MCF 10A (cell line): ENCODE measurements at regions not wholly inside any gene's neighbourhood (a gene's known extent, or its start where the extent isn't known, plus 50 kb on each side); places are given as distances from the start of the nearest gene placed in this dataset.

Experiments used
- BruUV-seq: library from RNA; stranded (reverse); fragments of 400-500 nt; replicated peaks from 2 replicates; lab custom pipeline; 2021; lab: Mats Ljungman, UMichigan
- CTCF ChIA-PET: fragments of 300-600 bp; sonication (Branson Sonifier 250); formaldehyde crosslinking; extraction: SDS; loops from one replicate; lab custom pipeline; 2021; ENCODE audit warnings: antibody characterized with exemption, inconsistent platforms; lab: Yijun Ruan, JAX
- POLR2A ChIA-PET: fragments of 300-600, 350-650 bp; sonication (Branson Sonifier 250); formaldehyde crosslinking; extraction: SDS; loops from one replicate; lab custom pipeline; 2020; ENCODE audit warnings: antibody characterized with exemption, inconsistent platforms; lab: Yijun Ruan, JAX
- DNase-seq: peaks from one replicate; pipeline ENCODE4 v3.0.0-alpha.2; 2018; ENCODE audit not compliant: unreplicated experiment
- H3K27ac Mint-ChIP-seq: one replicate; pipeline ENCODE4 v1.8.0; 2022; ENCODE audit warnings: mild to moderate bottlenecking, low read depth, mixed read lengths; ENCODE audit not compliant: unreplicated experiment
- H3K27me3 Mint-ChIP-seq: one replicate; pipeline ENCODE4 v1.8.0; 2022; ENCODE audit warnings: mixed read lengths; ENCODE audit not compliant: insufficient read depth, unreplicated experiment
- H3K36me3 Mint-ChIP-seq: one replicate; pipeline ENCODE4 v1.8.0; 2022; ENCODE audit warnings: mild to moderate bottlenecking, moderate library complexity, mixed read lengths; ENCODE audit not compliant: insufficient read depth, unreplicated experiment
- H3K4me1 Mint-ChIP-seq: one replicate; pipeline ENCODE4 v1.8.0; 2022; ENCODE audit warnings: mixed read lengths; ENCODE audit not compliant: insufficient read depth, unreplicated experiment
- H3K4me3 Mint-ChIP-seq: one replicate; pipeline ENCODE4 v1.8.0; 2022; ENCODE audit warnings: mild to moderate bottlenecking, moderate library complexity, mixed read lengths; ENCODE audit not compliant: unreplicated experiment
- H3K9me3 Mint-ChIP-seq: one replicate; pipeline ENCODE4 v1.8.0; 2022; ENCODE audit warnings: mixed read lengths; ENCODE audit not compliant: unreplicated experiment
- CTCF ChIP-seq: fragments of 200-600 bp; IDR thresholded peaks from one replicate; pipeline ENCODE4 v1.8.0; 2022; ENCODE audit warnings: antibody characterized with exemption, mild to moderate bottlenecking; ENCODE audit not compliant: unreplicated experiment
- intact Hi-C: fragments of 100-400 bp; cut with micrococcal nuclease; formaldehyde crosslinking; loops from 2 replicates; pipeline ENCODE4 v1.14.1; 2022

- TF ChIP-seq CTCF: no peak
- H3K9me3 Mint-ChIP-seq: peaks cover under 1% of the 10 kb centered on the region
- no peak overlapping the region for H3K27ac Mint-ChIP-seq
- CTCF ChIA-PET: interaction anchor here (0.6 kb wide), 1 partner anchor 1929 kb away, joined by 3 read pairs; no protein-coding TSS in a partner anchor
- no peaks in the 10 kb centered on the region for H3K27me3 Mint-ChIP-seq
- no peaks in the 10 kb centered on the region for H3K36me3 Mint-ChIP-seq
- H3K4me3 Mint-ChIP-seq: no peak overlapping the region
- H3K4me1 Mint-ChIP-seq: no peaks in the 10 kb centered on the region
- POLR2A ChIA-PET: interaction anchor here (0.6 to 1.4 kb wide), 2 partner anchors 14 to 34 kb away, joined by 4 to 7 read pairs; no protein-coding TSS in a partner anchor
- intact Hi-C loops: no loop called here
- no peak for DNase-seq
- BruUV-seq: no TSS peak
These were observed 632.9 kb upstream of the TLE4 start for GRCh38 chr9:78938821-78939220.

- POLR2A ChIA-PET: interaction anchor here (0.6 to 1.4 kb wide), 2 partner anchors 15 to 35 kb away, joined by 4 to 7 read pairs; no protein-coding TSS in a partner anchor
- no peak overlapping the region for H3K4me3 Mint-ChIP-seq
- intact Hi-C loops: no loop called here
- no peaks in the 10 kb centered on the region for H3K36me3 Mint-ChIP-seq
- no peak for TF ChIP-seq CTCF
- H3K9me3 Mint-ChIP-seq: peaks cover 7% of the 10 kb centered on the region
- BruUV-seq: no TSS peak
- CTCF ChIA-PET: interaction anchor here (0.6 kb wide), 1 partner anchor 1929 kb away, joined by 3 read pairs; no protein-coding TSS in a partner anchor
- no peaks in the 10 kb centered on the region for H3K27me3 Mint-ChIP-seq
- H3K27ac Mint-ChIP-seq: no peak overlapping the region
- H3K4me1 Mint-ChIP-seq: no peaks in the 10 kb centered on the region
- no peak for DNase-seq
These were observed 632.3 kb upstream of the TLE4 start for GRCh38 chr9:78939311-78940065.

- Mint-ChIP-seq H3K4me3 (no peak overlapping the region), H3K27ac (no peak overlapping the region), H3K4me1 (no peaks in the 10 kb centered on the region), H3K36me3 (no peaks in the 10 kb centered on the region), H3K27me3 (no peaks in the 10 kb centered on the region), H3K9me3 (peaks cover 7% of the 10 kb centered on the region)
- no TSS peak for BruUV-seq
- no peak for TF ChIP-seq CTCF
- intact Hi-C loops: no loop called here
- no peak for DNase-seq
- CTCF ChIA-PET: no interaction called here
- POLR2A ChIA-PET: interaction anchor here (0.8 to 1.4 kb wide), 2 partner anchors 16 to 21 kb away, joined by 3 to 7 read pairs; no protein-coding TSS in a partner anchor
These were observed 631.5 kb upstream of the TLE4 start for GRCh38 chr9:78940121-78940855.

- H3K36me3 Mint-ChIP-seq: peaks cover 8% of the 10 kb centered on the region
- H3K27me3 Mint-ChIP-seq: no peaks in the 10 kb centered on the region
These were observed 617.5 kb upstream of the TLE4 start for GRCh38 chr9:78954286-78954685.

More at GRCh38 chr9:78954286-78954685, 617.5 kb upstream of the TLE4 start:
- no TSS peak for BruUV-seq
- Mint-ChIP-seq H3K4me1 (no peaks in the 10 kb centered on the region), H3K4me3 (no peak overlapping the region), H3K27ac (no peak overlapping the region), H3K9me3 (peaks cover 26% of the 10 kb centered on the region)
- no peak for TF ChIP-seq CTCF
- POLR2A ChIA-PET: no interaction called here
- intact Hi-C loops: no loop called here
- no peak for DNase-seq
- CTCF ChIA-PET: interaction anchor here (0.6 kb wide), 1 partner anchor 1272 kb away, joined by 3 read pairs; no protein-coding TSS in a partner anchor
